Keratinocyte (primary cell): ENCODE measurements at regions not wholly inside any gene's neighbourhood (a gene's known extent, or its start where the extent isn't known, plus 50 kb on each side); places are given as distances from the start of the nearest gene placed in this dataset.

Experiments
- EZH2 ChIP-seq: IDR thresholded peaks from one replicate; pipeline ENCODE4 v1.6.1; 2012; ENCODE audit warnings: inconsistent platforms, mild to moderate bottlenecking, low read length, moderate library complexity
- TF ChIP-seq, protein P1 (sequence below), 3 experiments: IDR thresholded peaks in 1 of 3; conservative IDR thresholded peaks in 1 of 3; optimal IDR thresholded peaks in 1 of 3; 2 replicates in 2 of 3; 3 replicates in 1 of 3; pipeline versions ENCODE3 to v1.5.1; 2011; ENCODE audit warnings: low read length in 3 of 3, mild to moderate bottlenecking in 3 of 3, moderate library complexity in 2 of 3, control low read depth in 1 of 3, inconsistent platforms in 1 of 3; ENCODE audit not compliant: insufficient read depth in 2 of 3; ENCODE audit errors: extremely low read depth in 1 of 3

GRCh38 chr12:127355061-127355841, 911.7 kb upstream of the TMEM132C start:
- TF ChIP-seq, protein P1, sequence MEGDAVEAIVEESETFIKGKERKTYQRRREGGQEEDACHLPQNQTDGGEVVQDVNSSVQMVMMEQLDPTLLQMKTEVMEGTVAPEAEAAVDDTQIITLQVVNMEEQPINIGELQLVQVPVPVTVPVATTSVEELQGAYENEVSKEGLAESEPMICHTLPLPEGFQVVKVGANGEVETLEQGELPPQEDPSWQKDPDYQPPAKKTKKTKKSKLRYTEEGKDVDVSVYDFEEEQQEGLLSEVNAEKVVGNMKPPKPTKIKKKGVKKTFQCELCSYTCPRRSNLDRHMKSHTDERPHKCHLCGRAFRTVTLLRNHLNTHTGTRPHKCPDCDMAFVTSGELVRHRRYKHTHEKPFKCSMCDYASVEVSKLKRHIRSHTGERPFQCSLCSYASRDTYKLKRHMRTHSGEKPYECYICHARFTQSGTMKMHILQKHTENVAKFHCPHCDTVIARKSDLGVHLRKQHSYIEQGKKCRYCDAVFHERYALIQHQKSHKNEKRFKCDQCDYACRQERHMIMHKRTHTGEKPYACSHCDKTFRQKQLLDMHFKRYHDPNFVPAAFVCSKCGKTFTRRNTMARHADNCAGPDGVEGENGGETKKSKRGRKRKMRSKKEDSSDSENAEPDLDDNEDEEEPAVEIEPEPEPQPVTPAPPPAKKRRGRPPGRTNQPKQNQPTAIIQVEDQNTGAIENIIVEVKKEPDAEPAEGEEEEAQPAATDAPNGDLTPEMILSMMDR (optimal IDR thresholded peaks at IDR 0.05 in 1 of 3, IDR thresholded peaks at IDR 0.05 in 1 of 3, conservative IDR thresholded peaks at IDR 0.05 in 1 of 3; ENCODE audit: extremely low read depth in 1 of 3, insufficient read depth in 2 of 3, low read length in 3 of 3), result peak; percentile 44 to 79 (median 60)
- no peak for TF ChIP-seq EZH2
